Effector memory CD4-positive, alpha-beta T cell (primary cell): ENCODE measurements at regions not wholly inside any gene's neighbourhood (a gene's known extent, or its start where the extent isn't known, plus 50 kb on each side); places are given as distances from the start of the nearest gene placed in this dataset.

Experiments
- DNase-seq, 3 donors: peaks; one replicate each; pipeline ENCODE4 v3.0.0-alpha.2; 2020
- H3K27ac ChIP-seq: 2 replicates; pipeline ENCODE4 v1.7.0; 2013; ENCODE audit warnings: mild to moderate bottlenecking, low read length, moderate library complexity; ENCODE audit not compliant: insufficient read depth, poor library complexity, severe bottlenecking
- H3K27me3 ChIP-seq: replicated peaks from 2 replicates; pipeline ENCODE4 v1.7.0; 2013; ENCODE audit warnings: mild to moderate bottlenecking, low read length; ENCODE audit not compliant: insufficient read depth, control insufficient read depth, poor library complexity, severe bottlenecking
- H3K36me3 ChIP-seq: 2 replicates; pipeline ENCODE4 v1.7.0; 2013; ENCODE audit warnings: mild to moderate bottlenecking, low read length, moderate library complexity; ENCODE audit not compliant: control insufficient read depth, insufficient read depth
- H3K4me1 ChIP-seq: 2 replicates; pipeline ENCODE4 v1.7.0; 2013; ENCODE audit warnings: low read length, mild to moderate bottlenecking; ENCODE audit not compliant: control insufficient read depth, insufficient read depth, poor library complexity, severe bottlenecking
- H3K4me3 ChIP-seq: 2 replicates; pipeline ENCODE4 v1.7.0; 2013; ENCODE audit warnings: low read length, low read depth, mild to moderate bottlenecking; ENCODE audit not compliant: insufficient read depth, poor library complexity, severe bottlenecking
- H3K9me3 ChIP-seq: 2 replicates; pipeline ENCODE4 v1.7.0; 2013; ENCODE audit warnings: mild to moderate bottlenecking, low read length, moderate library complexity; ENCODE audit not compliant: control insufficient read depth

DNA sequence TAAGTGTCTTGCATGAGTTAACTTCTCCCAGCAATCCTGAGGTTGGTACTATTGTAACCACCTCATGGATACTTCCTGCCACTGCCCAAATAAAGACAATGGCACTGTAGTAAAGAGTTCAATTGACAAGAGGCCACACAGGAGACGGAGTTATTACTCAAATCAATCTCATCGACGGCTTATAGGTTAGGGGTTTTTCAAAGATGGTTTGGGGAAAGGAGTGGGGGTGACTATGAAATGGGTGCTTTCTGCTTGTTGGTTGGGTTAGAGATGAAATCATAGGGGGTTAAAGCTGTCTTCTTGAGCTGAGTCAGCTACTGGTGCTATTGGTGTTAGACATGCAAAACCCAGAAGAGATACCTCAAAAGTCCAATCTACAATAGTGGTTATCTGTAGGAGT lies 1258.0 kb upstream of the ZEB2 start:
- H3K27ac ChIP-seq = no peak overlapping the region
- H3K4me1 ChIP-seq = no peaks in the 10 kb centered on the region
- H3K27me3 ChIP-seq = no peaks in the 10 kb centered on the region
- no peaks in the 10 kb centered on the region for H3K9me3 ChIP-seq
- DNase-seq = no peak
- H3K36me3 ChIP-seq = no peaks in the 10 kb centered on the region
- H3K4me3 ChIP-seq = no peak overlapping the region

DNA sequence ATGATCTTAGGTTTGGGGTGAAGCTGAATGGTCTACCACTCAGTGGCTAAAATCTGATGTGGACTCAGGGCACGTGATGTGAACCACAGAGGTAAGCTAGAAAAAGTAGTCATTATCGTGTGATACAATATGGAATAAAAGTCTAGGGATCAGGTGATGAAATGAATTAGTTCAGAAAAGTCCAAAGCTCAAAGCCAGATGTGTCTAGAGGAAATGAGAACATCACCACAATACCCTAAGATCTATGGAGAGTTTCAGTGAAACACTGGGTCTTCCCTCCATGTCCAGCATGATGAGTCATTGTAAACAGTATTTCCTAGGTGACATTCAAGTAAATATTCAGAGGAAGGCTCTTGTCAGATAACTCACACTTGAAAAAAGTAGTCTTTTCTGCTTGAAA lies 1257.4 kb upstream of the ZEB2 start:
- Histone ChIP-seq H3K27ac (no peak overlapping the region), H3K4me1 (no peaks in the 10 kb centered on the region)
- DNase-seq = no peak

GRCh38 chr2:145775591-145775990 lies 1255.7 kb upstream of the ZEB2 start:
- no peaks in the 10 kb centered on the region for H3K9me3 ChIP-seq
- no peaks in the 10 kb centered on the region for H3K27me3 ChIP-seq
- DNase-seq = no peak
- H3K36me3 ChIP-seq = no peaks in the 10 kb centered on the region
- H3K4me3 ChIP-seq = no peak overlapping the region
- no peaks in the 10 kb centered on the region for H3K4me1 ChIP-seq
- H3K27ac ChIP-seq = no peak overlapping the region

More for the DNA sequence above, 1257.4 kb upstream of the ZEB2 start:
- Histone ChIP-seq H3K36me3 (no peaks in the 10 kb centered on the region), H3K4me3 (no peak overlapping the region), H3K9me3 (no peaks in the 10 kb centered on the region), H3K27me3 (no peaks in the 10 kb centered on the region)

DNA sequence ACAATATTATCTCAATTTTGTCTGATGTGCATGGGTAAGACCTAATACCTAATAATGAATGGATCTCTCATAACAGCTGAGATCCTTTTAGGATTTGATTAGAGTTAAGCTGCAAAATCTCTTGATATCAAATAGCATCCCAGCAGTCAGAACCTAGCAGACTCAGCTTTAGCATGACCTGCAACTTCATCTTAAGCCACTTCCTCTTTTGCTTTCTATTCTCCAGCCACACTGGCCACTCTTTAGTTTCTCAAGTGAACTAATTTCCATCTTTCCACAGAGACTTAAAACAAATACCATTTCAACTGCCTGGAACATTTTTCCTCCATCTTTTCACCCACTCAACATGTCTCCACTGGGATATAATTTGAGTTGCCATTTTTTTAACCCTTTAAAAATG lies 1251.6 kb upstream of the ZEB2 start:
- no peak overlapping the region for H3K27ac ChIP-seq
- no peaks in the 10 kb centered on the region for H3K36me3 ChIP-seq
- H3K4me1 ChIP-seq = no peaks in the 10 kb centered on the region
- H3K27me3 ChIP-seq = no peaks in the 10 kb centered on the region
- H3K4me3 ChIP-seq = no peak overlapping the region
- no peaks in the 10 kb centered on the region for H3K9me3 ChIP-seq
- DNase-seq = no peak

- no peak for DNase-seq
- Histone ChIP-seq H3K9me3 (no peaks in the 10 kb centered on the region), H3K27me3 (no peaks in the 10 kb centered on the region), H3K4me1 (no peaks in the 10 kb centered on the region), H3K36me3 (no peaks in the 10 kb centered on the region), H3K27ac (no peak overlapping the region), H3K4me3 (no peak overlapping the region)
These were observed 1249.2 kb upstream of the ZEB2 start for GRCh38 chr2:145769011-145769716.

- no peaks in the 10 kb centered on the region for H3K27me3 ChIP-seq
- H3K27ac ChIP-seq = no peak overlapping the region
- H3K9me3 ChIP-seq = no peaks in the 10 kb centered on the region
- no peak overlapping the region for H3K4me3 ChIP-seq
- no peaks in the 10 kb centered on the region for H3K36me3 ChIP-seq
- H3K4me1 ChIP-seq = no peaks in the 10 kb centered on the region
- DNase-seq = no peak
These were observed 1246.0 kb upstream of the ZEB2 start for GRCh38 chr2:145765874-145766273.

DNA sequence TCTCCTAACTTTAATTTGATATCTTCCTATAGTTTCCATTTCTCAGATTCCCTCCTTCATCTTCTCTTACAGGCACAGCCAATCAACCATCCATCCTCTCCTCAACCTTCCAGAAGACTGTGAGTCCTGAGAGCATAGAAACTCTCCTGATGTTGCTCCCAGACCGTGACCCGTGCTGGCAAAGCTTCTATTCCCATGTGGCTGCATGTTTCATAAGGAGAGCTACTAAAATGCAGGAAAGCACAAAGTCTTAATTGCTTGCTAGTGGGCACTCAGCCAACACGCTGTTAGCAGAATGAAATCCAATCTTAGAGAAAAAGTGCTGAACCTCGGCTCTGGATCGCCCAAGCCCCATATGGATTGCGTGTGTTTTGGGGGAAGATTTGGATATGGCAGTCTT lies 1244.7 kb upstream of the ZEB2 start:
- DNase-seq = no peak
- Histone ChIP-seq H3K27me3 (no peaks in the 10 kb centered on the region), H3K36me3 (no peaks in the 10 kb centered on the region), H3K27ac (no peak overlapping the region), H3K4me3 (no peak overlapping the region), H3K9me3 (no peaks in the 10 kb centered on the region), H3K4me1 (no peaks in the 10 kb centered on the region)

- no peak for DNase-seq
- Histone ChIP-seq H3K36me3 (no peaks in the 10 kb centered on the region), H3K27me3 (no peaks in the 10 kb centered on the region), H3K27ac (no peak overlapping the region), H3K9me3 (no peaks in the 10 kb centered on the region), H3K4me3 (no peak overlapping the region), H3K4me1 (no peaks in the 10 kb centered on the region)
These were observed 1241.1 kb upstream of the ZEB2 start for GRCh38 chr2:145760781-145761649.

DNA sequence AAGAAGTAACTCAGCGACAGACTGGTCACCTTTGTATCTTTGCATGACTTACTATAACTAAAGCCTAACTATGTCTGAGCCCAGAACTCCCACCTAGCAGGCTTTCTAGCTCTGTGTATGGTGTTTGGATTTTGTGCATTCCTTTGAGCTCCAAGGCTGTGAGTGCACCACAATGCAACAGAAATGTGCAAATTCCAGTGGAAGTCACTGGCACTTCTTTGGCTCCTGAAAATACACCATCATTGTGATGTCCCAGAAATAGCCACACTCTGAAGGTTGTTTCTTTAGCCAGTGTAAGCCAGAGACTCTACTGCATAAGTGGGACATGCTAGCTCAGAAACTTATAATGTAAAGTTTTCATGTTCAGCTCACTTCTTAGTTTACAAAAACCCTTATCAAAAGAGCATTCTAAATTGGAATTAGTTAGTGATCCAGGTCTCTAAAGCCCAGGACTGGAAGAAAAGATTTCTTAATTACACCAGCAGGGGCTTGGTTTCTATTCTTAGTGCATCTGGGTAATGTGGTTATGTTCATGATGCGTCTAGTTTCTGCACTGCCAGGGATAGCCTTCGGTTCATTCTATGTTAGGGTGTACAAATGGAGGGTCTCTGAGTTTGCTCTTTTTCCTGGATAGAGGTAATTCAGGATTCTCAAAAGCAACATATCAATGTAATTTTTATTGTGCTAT lies 1239.5 kb upstream of the ZEB2 start:
- no peaks in the 10 kb centered on the region for H3K9me3 ChIP-seq
- no peaks in the 10 kb centered on the region for H3K4me1 ChIP-seq
- H3K36me3 ChIP-seq = no peaks in the 10 kb centered on the region
- H3K4me3 ChIP-seq = no peak overlapping the region
- DNase-seq = no peak
- no peak overlapping the region for H3K27ac ChIP-seq
- no peaks in the 10 kb centered on the region for H3K27me3 ChIP-seq
